GM21381 (cell line): ENCODE measurements at regions not wholly inside any gene's neighbourhood (a gene's known extent, or its start where the extent isn't known, plus 50 kb on each side); places are given as distances from the start of the nearest gene placed in this dataset.

Experiments used
- ATAC-seq: cut with Tn5 transposase; IDR thresholded peaks from one replicate; pipeline ENCODE4 v1.9.1; 2021; ENCODE audit warnings: mild to moderate bottlenecking, moderate library complexity; ENCODE audit not compliant: unreplicated experiment

- no peak for ATAC-seq
These were observed 187.7 kb upstream of the LNX1 start for GRCh38 chr4:53779025-53779424.

- ATAC-seq, result no peak
These were observed 186.9 kb upstream of the LNX1 start for GRCh38 chr4:53778155-53778554.

- ATAC-seq, result no peak
These were observed 186.1 kb upstream of the LNX1 start for GRCh38 chr4:53777244-53777984.

- no peak for ATAC-seq
These were observed 184.9 kb upstream of the LNX1 start for GRCh38 chr4:53776141-53776540.

GRCh38 chr4:53775381-53775780, 184.1 kb upstream of the LNX1 start:
- ATAC-seq, result no peak

- no peak for ATAC-seq
These were observed 180.0 kb upstream of the LNX1 start for GRCh38 chr4:53771326-53771725.

GRCh38 chr4:53767482-53767881, 176.2 kb upstream of the LNX1 start:
- no peak for ATAC-seq

- no peak for ATAC-seq
These were observed 173.6 kb upstream of the LNX1 start for GRCh38 chr4:53764761-53765490.

- no peak for ATAC-seq
These were observed 172.7 kb upstream of the LNX1 start for GRCh38 chr4:53763813-53764597.

GRCh38 chr4:53755656-53756055, 164.4 kb upstream of the LNX1 start:
- no peak for ATAC-seq

- ATAC-seq, result no peak
These were observed 160.8 kb upstream of the LNX1 start for GRCh38 chr4:53752124-53752523.

GRCh38 chr4:53748328-53748772, 157.1 kb upstream of the LNX1 start:
- peak; percentile 96 for ATAC-seq

GRCh38 chr4:53747401-53747800, 156.1 kb upstream of the LNX1 start:
- no peak for ATAC-seq

GRCh38 chr4:53744446-53745160, 153.3 kb upstream of the LNX1 start:
- ATAC-seq, result no peak

- no peak for ATAC-seq
These were observed 143.5 kb upstream of the LNX1 start for GRCh38 chr4:53734584-53735353.

GRCh38 chr4:53734182-53734581, 142.9 kb upstream of the LNX1 start:
- no peak for ATAC-seq

GRCh38 chr4:53732661-53733060, 141.4 kb upstream of the LNX1 start:
- no peak for ATAC-seq

- ATAC-seq, result no peak
These were observed 138.9 kb upstream of the LNX1 start for GRCh38 chr4:53730031-53730805.

GRCh38 chr4:53722110-53722509, 130.8 kb upstream of the LNX1 start:
- ATAC-seq, result no peak
